Stomach (tissue), 8 donors: ENCODE measurements at regions not wholly inside any gene's neighbourhood (a gene's known extent, or its start where the extent isn't known, plus 50 kb on each side); places are given as distances from the start of the nearest gene placed in this dataset.
A peak's percentile ranks its signal among the peaks of the same experiment; 100 is the strongest.

Source experiments
- DNase-seq, 2 donors: peaks; one replicate each; pipeline versions ENCODE4 v3.0.0 to v3.0.0-alpha.2; 2013 to 2019
- H3K27ac ChIP-seq, 5 donors: fragments of 200-600 bp in 4 of 5; sonication (generic) in 4 of 5; one replicate each; pipeline ENCODE4 v1.5.1; 2013 to 2019; ENCODE audit warnings: mild to moderate bottlenecking in 1 of 5, moderate library complexity in 1 of 5
- H3K27me3 ChIP-seq, 3 donors: fragments of 200-600 bp; sonication (generic); one replicate each; pipeline ENCODE4 v1.5.1; 2017 to 2019; ENCODE audit warnings: mixed run types in 1 of 3
- H3K36me3 ChIP-seq, 4 donors: fragments of 200-600 bp; sonication (generic); 1 replicate in 3 of 4; 2 replicates in 1 of 4; pipeline ENCODE4 v1.5.1; 2016 to 2019
- H3K4me1 ChIP-seq, 4 donors: fragments of 200-600 bp; sonication (generic); one replicate each; pipeline ENCODE4 v1.5.1; 2016 to 2019
- H3K4me3 ChIP-seq, 4 donors: fragments of 200-600 bp; sonication (generic) in 3 of 4; one replicate each; pipeline ENCODE4 v1.5.1; 2016 to 2019; ENCODE audit warnings: mild to moderate bottlenecking in 1 of 4
- H3K9me3 ChIP-seq, 4 donors: fragments of 200-600 bp; sonication (generic); one replicate each; pipeline ENCODE4 v1.5.1; 2016 to 2019
- EP300 ChIP-seq: sonication (generic); formaldehyde crosslinking; IDR thresholded peaks from one replicate; pipeline ENCODE4 v1.6.1; 2017; ENCODE audit warnings: antibody characterized with exemption
- POLR2A ChIP-seq, 4 donors: fragments of 450-650 bp; IDR thresholded peaks; one replicate each; pipeline ENCODE4 v1.6.1; 2016; ENCODE audit warnings: antibody characterized with exemption in 4 of 4, control low read depth in 2 of 4, mild to moderate bottlenecking in 1 of 4, moderate library complexity in 1 of 4
- POLR2AphosphoS5 ChIP-seq, 3 donors: sonication (generic); formaldehyde crosslinking; IDR thresholded peaks; one replicate each; pipeline ENCODE4 v1.6.1; 2016; ENCODE audit warnings: antibody characterized with exemption in 3 of 3
- WGBS, 5 donors: extraction: QIAGEN DNeasy Blood & Tissue Kit in 3 of 5; methylation state at CpG; one replicate each; pipeline versions ENCODE4 v1.1.5 to v1.1.7; 2013 to 2018; 5-methylcytosine and 5-hydroxymethylcytosine counted together
- intact Hi-C: fragments of 100-400 bp; cut with DNase I; formaldehyde crosslinking; loops from one replicate; pipeline ENCODE4 v1.15.1; 2023; ENCODE audit warnings: low total_unique reads
- TF ChIP-seq, protein P1 (sequence below), 7 experiments: fragments of 450-650 bp in 4 of 7; fragments of 200-600 bp in 3 of 7; sonication (generic) in 3 of 7; IDR thresholded peaks; one replicate each; pipeline ENCODE4 v1.5.1; 2016 to 2019; ENCODE audit warnings: antibody characterized with exemption in 7 of 7, control low read depth in 2 of 7, mild to moderate bottlenecking in 1 of 7
- donor health status: healthy with polysubstance abuse.
- donor health status: Bipolar disorder and iron deficiency.
- donor health status: healthy.

DNA sequence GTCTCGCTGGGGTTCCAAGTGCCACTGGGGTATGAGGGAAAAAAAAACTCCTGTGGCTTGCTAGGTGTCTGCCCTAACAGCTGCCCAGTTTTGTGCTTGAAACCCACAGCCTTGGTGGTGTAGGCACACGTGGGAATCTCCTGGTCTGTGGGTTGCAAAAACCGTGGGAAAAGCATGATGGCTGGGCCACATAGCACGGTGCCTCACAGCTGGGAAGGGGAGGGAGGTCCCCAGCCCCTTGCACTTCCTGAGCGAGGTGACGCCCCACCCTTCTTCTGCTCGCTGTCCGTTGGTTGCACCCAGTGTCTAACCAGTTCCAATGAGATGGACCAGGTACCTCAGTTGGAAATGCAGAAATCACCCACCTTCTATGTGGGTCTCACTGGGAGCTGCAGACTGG, 144.3 kb downstream of the KBTBD8 start:
- intact Hi-C loops = no loop called here
- H3K27ac ChIP-seq = no peak overlapping the region
- TF ChIP-seq, protein P1, sequence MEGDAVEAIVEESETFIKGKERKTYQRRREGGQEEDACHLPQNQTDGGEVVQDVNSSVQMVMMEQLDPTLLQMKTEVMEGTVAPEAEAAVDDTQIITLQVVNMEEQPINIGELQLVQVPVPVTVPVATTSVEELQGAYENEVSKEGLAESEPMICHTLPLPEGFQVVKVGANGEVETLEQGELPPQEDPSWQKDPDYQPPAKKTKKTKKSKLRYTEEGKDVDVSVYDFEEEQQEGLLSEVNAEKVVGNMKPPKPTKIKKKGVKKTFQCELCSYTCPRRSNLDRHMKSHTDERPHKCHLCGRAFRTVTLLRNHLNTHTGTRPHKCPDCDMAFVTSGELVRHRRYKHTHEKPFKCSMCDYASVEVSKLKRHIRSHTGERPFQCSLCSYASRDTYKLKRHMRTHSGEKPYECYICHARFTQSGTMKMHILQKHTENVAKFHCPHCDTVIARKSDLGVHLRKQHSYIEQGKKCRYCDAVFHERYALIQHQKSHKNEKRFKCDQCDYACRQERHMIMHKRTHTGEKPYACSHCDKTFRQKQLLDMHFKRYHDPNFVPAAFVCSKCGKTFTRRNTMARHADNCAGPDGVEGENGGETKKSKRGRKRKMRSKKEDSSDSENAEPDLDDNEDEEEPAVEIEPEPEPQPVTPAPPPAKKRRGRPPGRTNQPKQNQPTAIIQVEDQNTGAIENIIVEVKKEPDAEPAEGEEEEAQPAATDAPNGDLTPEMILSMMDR (IDR thresholded peaks at IDR 0.05) = no peak
- TF ChIP-seq POLR2AphosphoS5 (IDR thresholded peaks at IDR 0.05) (no peak), POLR2A (IDR thresholded peaks at IDR 0.05) (no peak), EP300 (no peak)
- H3K4me3 ChIP-seq = no peak overlapping the region
- H3K9me3 ChIP-seq = peaks cover 0 to 37% (median 14%) of the 10 kb centered on the region in 4 donors
- H3K27me3 ChIP-seq = peaks cover 0 to 4% (median 0%) of the 10 kb centered on the region in 3 donors
- DNase-seq = no peak
- H3K4me1 ChIP-seq = no peaks in the 10 kb centered on the region
- WGBS, 5 donors = 79 to 88% (median 83%) methylated on average over 8 of the region's 8 CpGs
- H3K36me3 ChIP-seq = no peaks in the 10 kb centered on the region

DNA sequence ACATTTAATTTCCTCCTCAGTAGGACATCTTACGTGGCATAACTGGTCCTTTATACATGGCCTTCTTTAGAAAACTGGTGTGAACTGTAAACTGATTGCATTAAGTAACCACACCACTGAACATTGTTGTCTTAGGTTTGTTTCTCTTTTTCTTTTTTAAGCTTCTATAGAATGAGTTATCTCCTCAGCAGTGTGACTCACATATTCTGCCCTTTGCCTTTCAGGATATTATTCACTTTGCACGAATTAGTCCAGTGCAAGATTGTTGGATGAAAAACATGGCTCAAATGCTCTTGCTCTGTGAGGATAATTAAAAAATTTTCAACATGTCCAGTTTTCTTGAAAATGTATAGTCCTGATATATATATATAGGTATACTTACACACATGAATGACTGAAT, 147.6 kb downstream of the KBTBD8 start:
- TF ChIP-seq, protein P1 (IDR thresholded peaks at IDR 0.05) = no peak
- TF ChIP-seq POLR2AphosphoS5 (IDR thresholded peaks at IDR 0.05) (no peak), POLR2A (IDR thresholded peaks at IDR 0.05) (no peak), EP300 (no peak)
- peaks cover 0 to 4% (median 0%) of the 10 kb centered on the region in 3 donors for H3K27me3 ChIP-seq
- WGBS, 5 donors = 42 to 53% (median 49%) methylated on average over 2 of the region's 2 CpGs
- H3K4me3 ChIP-seq = no peak overlapping the region
- no peak for DNase-seq
- no peaks in the 10 kb centered on the region for H3K36me3 ChIP-seq
- H3K9me3 ChIP-seq = peaks cover 0 to 9% (median 4%) of the 10 kb centered on the region in 4 donors
- H3K27ac ChIP-seq = no peak overlapping the region
- intact Hi-C loops = no loop called here
- H3K4me1 ChIP-seq = no peaks in the 10 kb centered on the region

DNA sequence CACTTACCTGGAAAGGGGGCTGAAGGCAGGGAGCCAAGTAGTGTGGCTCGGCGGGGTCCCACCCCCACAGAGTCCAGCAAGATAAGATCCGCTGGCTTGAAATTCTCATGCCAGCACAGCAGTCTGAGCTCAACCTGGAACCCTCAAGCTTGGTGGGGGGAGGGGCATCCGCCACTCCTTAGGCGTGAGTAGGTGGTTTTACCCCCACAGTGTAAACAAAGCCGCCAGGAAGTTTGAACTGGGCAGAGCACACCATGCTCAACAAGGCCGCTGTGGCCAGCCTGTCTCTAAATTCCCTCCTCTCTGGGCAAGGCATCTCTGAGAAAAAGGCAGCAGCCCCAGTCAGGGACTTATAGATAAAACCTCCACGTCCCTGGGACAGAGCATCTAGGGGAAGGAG, 156.3 kb downstream of the KBTBD8 start:
- no peak overlapping the region for H3K27ac ChIP-seq
- WGBS, 5 donors = 32 to 54% (median 38%) methylated on average over 6 to 8 of the region's 8 CpGs
- intact Hi-C loops = no loop called here
- peaks cover 0 to 23% (median 3%) of the 10 kb centered on the region in 4 donors for H3K9me3 ChIP-seq
- H3K36me3 ChIP-seq = no peaks in the 10 kb centered on the region
- no peak for TF ChIP-seq EP300
- TF ChIP-seq, protein P1 (IDR thresholded peaks at IDR 0.05) = no peak
- TF ChIP-seq POLR2A (IDR thresholded peaks at IDR 0.05) = no peak
- TF ChIP-seq POLR2AphosphoS5 (IDR thresholded peaks at IDR 0.05) = no peak
- no peaks in the 10 kb centered on the region for H3K4me1 ChIP-seq
- H3K27me3 ChIP-seq = no peaks in the 10 kb centered on the region
- DNase-seq = peak in 1 of 2 donors; percentile 15
- H3K4me3 ChIP-seq = no peak overlapping the region

DNA sequence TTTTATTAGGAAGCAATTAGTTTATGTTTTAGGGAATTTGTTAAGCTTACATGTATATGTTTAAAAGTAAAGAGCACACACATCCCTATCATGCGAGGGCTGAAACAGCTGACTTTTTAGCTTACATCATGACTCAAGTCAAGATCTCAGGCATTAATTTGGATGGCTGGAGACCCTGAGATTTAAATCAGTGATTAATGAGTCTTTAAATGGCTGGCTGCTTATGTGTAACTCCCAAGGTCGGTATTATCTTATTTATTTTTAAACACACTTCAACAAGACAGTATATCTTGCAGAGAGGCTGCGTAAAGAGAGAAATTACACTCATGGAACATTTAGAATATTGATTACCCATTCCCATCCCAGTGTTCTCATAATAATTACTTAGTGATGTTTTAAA, 169.4 kb downstream of the KBTBD8 start:
- 31 to 39% (median 38%) methylated on average over 3 of the region's 3 CpGs for WGBS, 5 donors
- DNase-seq = no peak
- Histone ChIP-seq H3K4me3 (no peak overlapping the region), H3K36me3 (no peaks in the 10 kb centered on the region), H3K9me3 (no peaks in the 10 kb centered on the region), H3K27me3 (no peaks in the 10 kb centered on the region), H3K4me1 (no peaks in the 10 kb centered on the region), H3K27ac (no peak overlapping the region)
- no peak for TF ChIP-seq EP300
- TF ChIP-seq, protein P1 (IDR thresholded peaks at IDR 0.05) = no peak
- no peak for TF ChIP-seq POLR2AphosphoS5 (IDR thresholded peaks at IDR 0.05)
- TF ChIP-seq POLR2A (IDR thresholded peaks at IDR 0.05) = no peak
- intact Hi-C loops = no loop called here
